Large intestine (tissue), 3 donors: ENCODE measurements at regions not wholly inside any gene's neighbourhood (a gene's known extent, or its start where the extent isn't known, plus 50 kb on each side); places are given as distances from the start of the nearest gene placed in this dataset.
A peak's percentile ranks its signal among the peaks of the same experiment; 100 is the strongest.

ENCODE experiments used
- DNase-seq, 2 donors: peaks; one replicate each; pipeline versions ENCODE4 v3.0.0 to v3.0.0-alpha.2; 2013
- H3K27ac ChIP-seq: one replicate; pipeline ENCODE4 v1.5.1; 2013; ENCODE audit warnings: low read length
- H3K27me3 ChIP-seq: 2 replicates; pipeline ENCODE4 v1.6.1; 2013; ENCODE audit warnings: low read length; ENCODE audit not compliant: control insufficient read depth, insufficient read depth
- H3K36me3 ChIP-seq: 2 replicates; pipeline ENCODE4 v1.6.1; 2013; ENCODE audit warnings: low read length; ENCODE audit not compliant: control insufficient read depth, insufficient read depth
- H3K4me1 ChIP-seq: one replicate; pipeline ENCODE4 v1.6.1; 2013; ENCODE audit warnings: low read length; ENCODE audit not compliant: control insufficient read depth, insufficient read depth
- H3K4me3 ChIP-seq: one replicate; pipeline ENCODE4 v1.5.1; 2013; ENCODE audit warnings: low read length
- H3K9me3 ChIP-seq: one replicate; pipeline ENCODE4 v1.6.1; 2013; ENCODE audit warnings: mild to moderate bottlenecking, low read depth, low read length, moderate library complexity; ENCODE audit not compliant: control insufficient read depth
- WGBS: methylation state at CpG from one replicate; pipeline ENCODE4 v1.1.5; 2013; ENCODE audit warnings: low lambda C conversion rate; ENCODE audit not compliant: insufficient coverage; 5-methylcytosine and 5-hydroxymethylcytosine counted together

DNA sequence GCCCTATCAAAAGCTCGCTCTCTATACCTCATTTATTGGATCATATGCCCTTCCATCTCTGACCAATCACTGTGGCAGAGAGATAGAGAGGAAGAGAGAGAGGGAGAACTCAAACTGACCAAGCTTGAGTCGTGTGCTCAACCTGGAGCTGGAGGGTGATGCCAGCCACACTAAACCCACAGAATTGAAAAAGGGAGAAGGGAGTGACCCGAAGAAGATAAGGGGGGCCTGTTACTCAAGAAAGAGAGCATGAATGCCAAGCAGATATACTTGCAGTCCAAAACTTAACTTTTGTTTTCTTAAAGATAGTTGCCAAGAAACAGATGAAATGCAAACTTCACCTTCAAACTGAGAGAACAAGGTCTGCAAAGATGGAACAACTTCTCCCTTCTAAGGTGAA is 112.7 kb downstream of the BTG1 start:
- no peak overlapping the region for H3K4me3 ChIP-seq
- H3K27ac ChIP-seq: no peak overlapping the region
- H3K36me3 ChIP-seq: no peaks in the 10 kb centered on the region
- peak in 1 of 2 donors; percentile 49 for DNase-seq
- no peaks in the 10 kb centered on the region for H3K27me3 ChIP-seq
- H3K9me3 ChIP-seq: no peaks in the 10 kb centered on the region
- WGBS: no CpG with 5 or more reads among the region's 3 CpGs
- peaks cover 14% of the 10 kb centered on the region for H3K4me1 ChIP-seq

DNA sequence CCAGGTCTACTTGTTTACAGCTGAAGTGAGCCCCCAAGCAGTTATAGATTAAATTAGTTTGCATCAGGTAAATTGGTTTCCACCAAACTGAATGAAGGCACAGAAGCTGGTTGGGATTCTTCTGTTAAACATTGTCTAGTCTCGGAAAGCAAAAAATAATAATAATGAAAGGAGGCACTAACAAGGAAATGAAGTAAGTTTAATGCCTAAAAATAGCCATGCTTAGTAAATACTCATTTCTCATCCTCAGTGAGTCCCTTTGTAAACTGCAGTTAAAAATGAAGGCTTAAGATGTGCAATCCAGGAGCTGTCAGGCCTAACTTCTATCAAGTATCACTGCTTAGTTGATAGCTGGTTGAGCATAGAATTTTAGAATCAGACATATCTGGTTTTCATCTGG is 113.5 kb downstream of the BTG1 start:
- DNase-seq: no peak
- H3K9me3 ChIP-seq: no peaks in the 10 kb centered on the region
- H3K4me1 ChIP-seq: peaks cover 14% of the 10 kb centered on the region
- no peak overlapping the region for H3K27ac ChIP-seq
- H3K36me3 ChIP-seq: no peaks in the 10 kb centered on the region
- H3K4me3 ChIP-seq: no peak overlapping the region
- no peaks in the 10 kb centered on the region for H3K27me3 ChIP-seq
- 100% methylated on average over 1 of the region's 1 CpG for WGBS

DNA sequence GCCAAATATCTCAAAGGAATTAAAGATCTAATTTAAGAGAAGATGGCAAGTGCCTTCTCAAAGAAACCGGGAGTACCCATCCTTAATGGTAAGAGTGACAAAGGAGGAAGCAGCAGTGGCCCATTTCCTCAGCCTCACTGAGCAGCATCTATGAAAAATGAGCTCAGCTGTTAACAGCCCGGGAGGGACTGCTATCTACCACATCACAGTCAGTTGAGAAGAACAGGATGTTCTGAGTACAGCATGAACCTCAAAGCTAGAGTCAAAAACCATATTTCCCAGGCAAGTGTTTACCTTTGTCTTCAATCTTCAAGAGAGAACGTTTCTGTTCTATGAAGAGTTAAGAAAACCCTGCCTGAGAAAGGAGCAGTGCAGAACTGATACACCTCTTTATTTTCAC is 115.0 kb downstream of the BTG1 start:
- no peaks in the 10 kb centered on the region for H3K9me3 ChIP-seq

DNA sequence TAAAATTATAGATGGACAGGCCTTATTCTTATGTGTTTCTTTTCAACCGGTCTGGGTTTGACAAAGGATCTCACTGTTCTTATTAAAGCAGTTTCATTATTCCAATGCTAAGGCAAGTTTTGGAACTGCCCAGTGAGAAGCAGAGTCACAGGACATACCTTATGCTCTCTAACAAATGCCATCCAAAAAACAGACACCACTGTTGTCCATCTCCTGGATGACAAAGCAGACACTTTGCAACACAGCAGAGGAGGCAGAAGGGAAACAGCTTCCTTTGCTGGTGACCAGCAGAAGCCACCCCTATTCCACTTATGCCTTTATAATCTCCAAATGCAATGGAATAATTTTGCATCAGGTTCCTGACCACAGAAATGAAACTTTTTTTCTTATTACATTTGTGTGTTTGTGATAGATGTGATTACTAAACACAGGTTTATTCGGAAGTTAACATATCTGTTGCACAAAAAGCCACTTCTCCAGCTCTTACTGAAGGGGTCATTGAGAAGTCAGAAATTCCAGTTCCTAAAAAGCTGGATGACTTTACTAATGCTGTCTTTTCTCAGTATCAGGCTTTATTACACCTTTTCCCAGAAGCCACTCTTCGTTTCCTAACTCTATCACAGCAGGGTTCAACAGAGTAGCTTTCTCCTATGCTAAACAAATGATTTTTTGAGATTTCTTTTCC is 115.6 kb downstream of the BTG1 start:
- 67% methylated on average over 2 of the region's 3 CpGs for WGBS
- Histone ChIP-seq H3K4me3 (no peak overlapping the region), H3K9me3 (no peaks in the 10 kb centered on the region), H3K4me1 (peaks cover 4% of the 10 kb centered on the region), H3K27ac (no peak overlapping the region), H3K27me3 (no peaks in the 10 kb centered on the region), H3K36me3 (no peaks in the 10 kb centered on the region)
- DNase-seq: no peak

More for the DNA sequence above, 115.0 kb downstream of the BTG1 start:
- no peak overlapping the region for H3K4me3 ChIP-seq
- peaks cover 8% of the 10 kb centered on the region for H3K4me1 ChIP-seq
- no peaks in the 10 kb centered on the region for H3K27me3 ChIP-seq
- no CpG with 5 or more reads among the region's 3 CpGs for WGBS
- no peak overlapping the region for H3K27ac ChIP-seq
- H3K36me3 ChIP-seq: no peaks in the 10 kb centered on the region
- DNase-seq: peak; percentile 10 to 20

DNA sequence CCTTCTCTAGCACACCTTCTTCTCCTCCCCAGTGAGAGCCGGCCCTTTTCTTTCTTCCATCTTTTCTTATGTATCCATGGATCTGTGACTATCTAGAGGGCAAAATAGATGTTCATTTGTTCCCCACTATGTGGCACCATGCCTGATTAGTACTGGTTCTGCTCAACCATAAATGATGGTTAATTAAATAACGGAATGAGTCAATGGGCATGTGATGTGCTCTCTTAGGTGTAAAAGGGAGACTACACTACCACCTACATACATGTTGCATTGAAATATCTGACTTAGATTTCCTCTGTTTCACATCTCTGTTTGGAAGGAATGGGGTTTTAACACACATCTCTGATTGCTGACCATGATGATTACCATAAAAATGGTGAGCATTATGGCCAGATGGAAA is 116.5 kb downstream of the BTG1 start:
- no peak overlapping the region for H3K4me3 ChIP-seq
- H3K27me3 ChIP-seq: no peaks in the 10 kb centered on the region
- H3K4me1 ChIP-seq: no peaks in the 10 kb centered on the region
- H3K9me3 ChIP-seq: no peaks in the 10 kb centered on the region
- H3K36me3 ChIP-seq: no peaks in the 10 kb centered on the region
- no peak overlapping the region for H3K27ac ChIP-seq
- 100% methylated on average over 1 of the region's 2 CpGs for WGBS
- no peak for DNase-seq

DNA sequence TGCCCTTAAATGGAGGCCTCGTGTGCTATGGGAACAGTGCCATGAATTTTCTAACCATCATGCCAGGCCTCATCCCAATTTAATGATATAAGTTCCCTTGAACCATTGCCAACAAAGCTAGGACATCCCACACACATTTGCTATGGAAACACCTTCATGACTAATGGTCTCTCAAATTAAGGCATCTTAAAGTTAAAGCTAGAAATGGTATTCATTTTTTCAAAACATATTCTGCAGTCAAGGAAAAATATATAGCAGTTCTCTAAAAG is 117.3 kb downstream of the BTG1 start:
- Histone ChIP-seq H3K4me1 (no peaks in the 10 kb centered on the region), H3K36me3 (no peaks in the 10 kb centered on the region), H3K4me3 (no peak overlapping the region), H3K27me3 (no peaks in the 10 kb centered on the region), H3K27ac (no peak overlapping the region), H3K9me3 (no peaks in the 10 kb centered on the region)
- 100% methylated on average over 1 of the region's 1 CpG for WGBS
- peak; percentile 18 to 22 for DNase-seq

DNA sequence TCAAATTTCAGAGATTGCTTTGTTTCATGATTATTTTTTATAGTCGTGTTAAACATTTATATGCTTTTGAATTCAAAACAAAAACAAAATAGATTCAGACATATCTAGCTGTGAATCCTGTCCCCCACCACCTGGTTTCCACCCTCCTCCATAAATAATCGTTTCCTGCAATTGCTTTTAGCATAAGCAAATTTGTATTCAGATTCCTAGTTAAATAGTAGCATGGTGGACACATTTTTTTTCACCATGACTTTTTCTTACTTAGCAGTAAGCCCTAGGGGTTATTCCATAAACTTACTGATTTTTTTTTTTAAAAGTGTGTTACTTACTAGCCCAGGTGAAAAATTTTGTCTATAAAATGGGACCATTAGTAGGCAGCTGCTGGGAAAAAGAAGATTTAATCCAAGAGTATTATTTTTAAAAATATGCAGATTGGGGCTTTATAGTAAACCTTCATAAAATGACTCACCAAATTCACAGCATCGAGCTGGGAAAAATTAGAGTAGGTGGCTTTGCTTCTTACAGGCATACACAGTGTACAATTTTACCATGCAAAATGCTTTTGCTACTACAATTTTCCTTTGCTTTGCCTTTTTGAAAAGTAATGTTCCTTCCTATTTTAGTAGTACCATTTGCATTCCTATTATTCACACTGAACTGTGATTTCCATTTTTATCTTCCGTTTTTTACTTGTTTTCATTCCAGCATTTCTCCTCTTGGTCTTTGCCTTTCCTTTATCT is 117.8 kb downstream of the BTG1 start:
- H3K4me1 ChIP-seq: no peaks in the 10 kb centered on the region
- DNase-seq: no peak
- no peaks in the 10 kb centered on the region for H3K27me3 ChIP-seq
- no peaks in the 10 kb centered on the region for H3K9me3 ChIP-seq
- H3K4me3 ChIP-seq: no peak overlapping the region
- H3K27ac ChIP-seq: no peak overlapping the region
- 89% methylated on average over 3 of the region's 4 CpGs for WGBS
- H3K36me3 ChIP-seq: no peaks in the 10 kb centered on the region

DNA sequence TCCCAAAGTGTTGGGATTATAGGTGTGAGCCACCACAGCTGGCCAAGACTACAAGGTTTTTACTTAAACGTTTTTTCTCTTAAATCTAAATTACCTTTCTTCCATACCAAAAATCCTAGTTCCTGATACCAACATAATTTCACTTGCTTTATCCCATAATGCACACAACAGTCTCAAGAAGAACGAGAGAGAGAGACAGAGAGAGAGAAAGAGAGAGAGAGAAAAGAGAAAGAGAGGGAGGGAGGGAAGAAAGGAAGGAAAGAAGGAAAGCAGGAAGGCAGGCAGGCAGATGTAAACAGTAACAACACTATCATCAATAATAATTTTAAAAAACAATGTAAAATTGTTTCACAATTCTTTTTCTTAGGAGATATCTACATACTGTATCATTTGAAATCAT is 118.4 kb downstream of the BTG1 start:
- H3K36me3 ChIP-seq: no peaks in the 10 kb centered on the region
- no peaks in the 10 kb centered on the region for H3K27me3 ChIP-seq
- WGBS: 100% methylated on average over 1 of the region's 2 CpGs
- H3K9me3 ChIP-seq: no peaks in the 10 kb centered on the region
- H3K4me3 ChIP-seq: no peak overlapping the region
- no peaks in the 10 kb centered on the region for H3K4me1 ChIP-seq
- no peak overlapping the region for H3K27ac ChIP-seq
- no peak for DNase-seq

DNA sequence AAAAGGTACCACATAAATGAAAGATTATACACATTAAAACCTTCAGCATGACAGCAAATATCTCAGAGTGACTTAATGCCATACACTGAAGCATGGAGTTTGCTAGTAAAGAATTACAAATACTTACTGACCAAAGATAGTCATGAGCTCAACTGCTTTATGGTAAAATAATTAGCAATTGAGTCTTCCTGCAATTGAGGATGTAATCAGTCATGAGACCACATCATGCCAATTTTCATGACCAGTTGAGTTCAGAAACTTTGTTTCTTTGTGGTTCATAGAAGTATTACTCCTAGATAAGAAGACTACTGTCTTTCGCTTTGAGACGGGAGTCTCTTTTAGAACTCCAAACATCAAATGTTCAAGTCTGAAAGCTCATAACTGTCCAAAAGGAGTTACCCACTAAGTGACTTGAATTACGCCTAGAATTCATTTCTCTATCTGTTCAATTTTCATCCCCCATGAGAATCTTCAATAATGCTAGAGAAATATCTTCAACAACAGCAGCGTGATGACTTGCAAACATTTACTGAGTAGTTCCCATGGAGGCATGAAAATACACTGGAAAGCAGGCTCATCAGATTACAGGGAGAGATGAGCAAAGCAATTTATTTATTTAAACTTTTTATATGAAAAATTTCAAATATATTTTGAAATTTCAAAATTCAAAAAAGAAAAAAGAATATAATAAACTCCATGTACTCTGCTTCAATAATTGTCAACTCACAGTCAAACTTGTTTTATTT is 120.0 kb downstream of the BTG1 start:
- WGBS: 100% methylated on average over 2 of the region's 4 CpGs
- no peaks in the 10 kb centered on the region for H3K4me1 ChIP-seq
- no peak for DNase-seq
- no peak overlapping the region for H3K27ac ChIP-seq
- H3K27me3 ChIP-seq: no peaks in the 10 kb centered on the region
- H3K36me3 ChIP-seq: no peaks in the 10 kb centered on the region
- H3K9me3 ChIP-seq: no peaks in the 10 kb centered on the region
- no peak overlapping the region for H3K4me3 ChIP-seq

DNA sequence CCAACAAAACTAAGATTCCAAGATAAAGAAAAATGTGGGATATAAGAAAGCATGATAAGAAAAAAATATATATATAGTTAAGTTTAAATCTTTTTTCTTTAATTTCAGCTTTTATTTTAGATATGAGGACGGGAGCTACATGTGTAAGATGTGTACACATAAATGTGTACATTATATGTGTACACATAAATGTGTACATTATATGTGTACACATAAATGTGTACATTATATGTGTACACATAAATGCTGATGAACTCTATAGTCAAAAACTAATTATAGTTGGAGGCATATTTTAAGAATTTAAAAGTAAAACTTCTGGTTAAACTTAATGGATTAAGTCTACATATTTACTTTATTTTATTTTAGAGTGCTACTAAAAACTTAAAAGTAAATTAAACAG is 123.6 kb downstream of the BTG1 start:
- Histone ChIP-seq H3K4me3 (no peak overlapping the region), H3K4me1 (no peaks in the 10 kb centered on the region), H3K9me3 (no peaks in the 10 kb centered on the region), H3K36me3 (no peaks in the 10 kb centered on the region), H3K27ac (no peak overlapping the region), H3K27me3 (no peaks in the 10 kb centered on the region)
- no peak for DNase-seq
- 100% methylated on average over 1 of the region's 1 CpG for WGBS
